ENCODE measurements at regions not wholly inside any gene's neighbourhood (a gene's known extent, or its start where the extent isn't known, plus 50 kb on each side); places are given as distances from the start of the nearest gene placed in this dataset.

- Histone ChIP-seq H3K9ac (ENCODE audit: low read length) (no peak overlapping the region), H3K27ac (ENCODE audit: low read depth, low read length) (no peak overlapping the region), H3K36me3 (ENCODE audit: insufficient read depth, low read length) (no peaks in the 10 kb centered on the region), H3K4me2 (ENCODE audit: low read length) (no peak overlapping the region), H3K9me3 (ENCODE audit: insufficient read depth, low read depth, low read length) (peaks cover 7% of the 10 kb centered on the region), H3K27me3 (ENCODE audit: insufficient read depth, low read length) (no peaks in the 10 kb centered on the region), H3K79me2 (ENCODE audit: insufficient read depth, low read length) (no peaks in the 10 kb centered on the region), H4K20me1 (ENCODE audit: insufficient read depth, low read length) (no peaks in the 10 kb centered on the region), H2AFZ (ENCODE audit: low read depth, low read length) (no peak overlapping the region), H3K4me3 (ENCODE audit: insufficient read depth, low read depth, low read length) (no peak overlapping the region), H3K4me1 (ENCODE audit: insufficient read depth, low read length) (peaks cover 15% of the 10 kb centered on the region)
- Mint-ChIP-seq H3K4me3 (ENCODE audit: unreplicated experiment) (no peak overlapping the region), H3K4me1 (ENCODE audit: low read depth, unreplicated experiment) (peaks cover 18% of the 10 kb centered on the region), H3K9me3 (ENCODE audit: unreplicated experiment) (peaks cover 8% of the 10 kb centered on the region), H3K27me3 (ENCODE audit: low read depth, unreplicated experiment) (no peaks in the 10 kb centered on the region), H3K27ac (ENCODE audit: unreplicated experiment) (no peak overlapping the region), H3K36me3 (ENCODE audit: low read depth, unreplicated experiment) (peaks cover 2% of the 10 kb centered on the region)
- no peak for TF ChIP-seq CTCF (IDR thresholded peaks at IDR 0.05; ENCODE audit: insufficient read depth, low read depth, low read length)
- TF ChIP-seq EZH2 (IDR thresholded peaks at IDR 0.05; ENCODE audit: insufficient read depth, low read length) = no peak
- DNase-seq (ENCODE audit: low read depth) = no peak
- no peak for FAIRE-seq
Measured at GRCh38 chr6:12351672-12352071, 61.5 kb downstream of the EDN1 start.

GRCh38 chr6:12353731-12354130, 63.6 kb downstream of the EDN1 start:
- H2AFZ ChIP-seq (ENCODE audit: low read depth, low read length) = no peak overlapping the region
- peaks cover 8% of the 10 kb centered on the region for H3K9me3 Mint-ChIP-seq (ENCODE audit: unreplicated experiment)
- no peaks in the 10 kb centered on the region for H3K27me3 ChIP-seq (ENCODE audit: insufficient read depth, low read length)
- TF ChIP-seq CTCF (IDR thresholded peaks at IDR 0.05; ENCODE audit: insufficient read depth, low read depth, low read length) = no peak
- TF ChIP-seq EZH2 (IDR thresholded peaks at IDR 0.05; ENCODE audit: insufficient read depth, low read length) = no peak
- peaks cover 7% of the 10 kb centered on the region for H3K9me3 ChIP-seq (ENCODE audit: insufficient read depth, low read depth, low read length)
- no peak overlapping the region for H3K4me2 ChIP-seq (ENCODE audit: low read length)
- H3K4me3 ChIP-seq (ENCODE audit: insufficient read depth, low read depth, low read length) = no peak overlapping the region
- no peaks in the 10 kb centered on the region for H3K27me3 Mint-ChIP-seq (ENCODE audit: low read depth, unreplicated experiment)
- H4K20me1 ChIP-seq (ENCODE audit: insufficient read depth, low read length) = no peaks in the 10 kb centered on the region
- no peak for DNase-seq (ENCODE audit: low read depth)
- no peak overlapping the region for H3K4me3 Mint-ChIP-seq (ENCODE audit: unreplicated experiment)
- no peak for FAIRE-seq
- no peak overlapping the region for H3K9ac ChIP-seq (ENCODE audit: low read length)
- peak overlapping the region; percentile 1 for H3K27ac ChIP-seq (ENCODE audit: low read depth, low read length)
- peaks cover 16% of the 10 kb centered on the region for H3K4me1 Mint-ChIP-seq (ENCODE audit: low read depth, unreplicated experiment)
- H3K36me3 Mint-ChIP-seq (ENCODE audit: low read depth, unreplicated experiment) = peaks cover 2% of the 10 kb centered on the region
- H3K27ac Mint-ChIP-seq (ENCODE audit: unreplicated experiment) = no peak overlapping the region
- H3K79me2 ChIP-seq (ENCODE audit: insufficient read depth, low read length) = no peaks in the 10 kb centered on the region
- peaks cover 10% of the 10 kb centered on the region for H3K4me1 ChIP-seq (ENCODE audit: insufficient read depth, low read length)
- no peaks in the 10 kb centered on the region for H3K36me3 ChIP-seq (ENCODE audit: insufficient read depth, low read length)

GRCh38 chr6:12354499-12354898, 64.3 kb downstream of the EDN1 start:
- Mint-ChIP-seq H3K4me1 (ENCODE audit: low read depth, unreplicated experiment) (peaks cover 10% of the 10 kb centered on the region), H3K9me3 (ENCODE audit: unreplicated experiment) (peaks cover 8% of the 10 kb centered on the region), H3K27me3 (ENCODE audit: low read depth, unreplicated experiment) (no peaks in the 10 kb centered on the region), H3K27ac (ENCODE audit: unreplicated experiment) (peak overlapping the region; percentile 84), H3K36me3 (ENCODE audit: low read depth, unreplicated experiment) (peaks cover 2% of the 10 kb centered on the region), H3K4me3 (ENCODE audit: unreplicated experiment) (no peak overlapping the region)
- peak; percentile 44 for DNase-seq (ENCODE audit: low read depth)
- Histone ChIP-seq H3K36me3 (ENCODE audit: insufficient read depth, low read length) (no peaks in the 10 kb centered on the region), H3K4me1 (ENCODE audit: insufficient read depth, low read length) (peaks cover 3% of the 10 kb centered on the region), H3K27ac (ENCODE audit: low read depth, low read length) (peak overlapping the region; percentile 27), H3K79me2 (ENCODE audit: insufficient read depth, low read length) (no peaks in the 10 kb centered on the region), H3K9ac (ENCODE audit: low read length) (peak overlapping the region; percentile 33), H3K9me3 (ENCODE audit: insufficient read depth, low read depth, low read length) (peaks cover 7% of the 10 kb centered on the region), H3K27me3 (ENCODE audit: insufficient read depth, low read length) (no peaks in the 10 kb centered on the region), H2AFZ (ENCODE audit: low read depth, low read length) (no peak overlapping the region), H4K20me1 (ENCODE audit: insufficient read depth, low read length) (no peaks in the 10 kb centered on the region), H3K4me3 (ENCODE audit: insufficient read depth, low read depth, low read length) (no peak overlapping the region), H3K4me2 (ENCODE audit: low read length) (no peak overlapping the region)
- TF ChIP-seq CTCF (IDR thresholded peaks at IDR 0.05; ENCODE audit: insufficient read depth, low read depth, low read length) = no peak
- TF ChIP-seq EZH2 (IDR thresholded peaks at IDR 0.05; ENCODE audit: insufficient read depth, low read length) = no peak
- peak; percentile 37 for FAIRE-seq

Data from astrocyte (in vitro differentiated cells and primary cell).